Type B pancreatic cell (in vitro differentiated cells): ENCODE measurements at regions not wholly inside any gene's neighbourhood (a gene's known extent, or its start where the extent isn't known, plus 50 kb on each side); places are given as distances from the start of the nearest gene placed in this dataset.

Experiments
- DNase-seq: peaks from one replicate; pipeline ENCODE4 v3.0.0; 2021; ENCODE audit warnings: mixed read lengths; ENCODE audit not compliant: unreplicated experiment; ENCODE audit errors: extremely low spot score
- H3K27ac Mint-ChIP-seq: 2 replicates; pipeline ENCODE4 v1.8.0; 2021; ENCODE audit warnings: mild to moderate bottlenecking, mixed read lengths
- H3K27me3 Mint-ChIP-seq: 2 replicates; pipeline ENCODE4 v1.8.0; 2021; ENCODE audit warnings: mixed read lengths
- H3K36me3 Mint-ChIP-seq: 2 replicates; pipeline ENCODE4 v1.8.0; 2021; ENCODE audit warnings: mixed read lengths
- H3K4me1 Mint-ChIP-seq: one replicate; pipeline ENCODE4 v1.8.0; 2021; ENCODE audit warnings: mixed read lengths; ENCODE audit not compliant: unreplicated experiment
- H3K4me3 Mint-ChIP-seq: 2 replicates; pipeline ENCODE4 v1.8.0; 2021; ENCODE audit warnings: mild to moderate bottlenecking, mixed read lengths
- H3K9me3 Mint-ChIP-seq: 2 replicates; pipeline ENCODE4 v1.8.0; 2021; ENCODE audit warnings: mixed read lengths
- TF ChIP-seq, protein P1 (sequence below): fragments of 200-600 bp; sonication (generic); conservative IDR thresholded peaks from 2 replicates; pipeline ENCODE4 v1.5.0; 2021; ENCODE audit warnings: antibody characterized with exemption, mild to moderate bottlenecking

DNA sequence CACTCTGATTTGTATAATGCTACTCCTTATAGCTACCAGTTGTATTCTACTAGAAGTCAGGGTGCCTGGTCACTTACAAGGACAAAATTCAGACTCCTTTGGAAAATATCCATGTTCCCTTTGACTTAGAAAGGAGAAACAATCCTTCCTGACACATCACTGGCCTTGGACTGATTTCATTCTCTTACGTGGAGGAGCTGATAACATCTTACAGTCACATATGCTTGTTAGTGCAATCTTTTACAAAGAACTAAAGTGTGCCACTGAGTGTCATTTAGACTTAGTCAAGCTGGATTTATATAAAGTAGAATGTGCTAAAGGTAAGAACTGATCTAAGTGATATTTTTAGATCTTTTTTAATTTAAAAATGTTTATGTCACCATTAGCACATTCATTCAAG, 131.0 kb upstream of the TMTC2 start:
- TF ChIP-seq, protein P1, sequence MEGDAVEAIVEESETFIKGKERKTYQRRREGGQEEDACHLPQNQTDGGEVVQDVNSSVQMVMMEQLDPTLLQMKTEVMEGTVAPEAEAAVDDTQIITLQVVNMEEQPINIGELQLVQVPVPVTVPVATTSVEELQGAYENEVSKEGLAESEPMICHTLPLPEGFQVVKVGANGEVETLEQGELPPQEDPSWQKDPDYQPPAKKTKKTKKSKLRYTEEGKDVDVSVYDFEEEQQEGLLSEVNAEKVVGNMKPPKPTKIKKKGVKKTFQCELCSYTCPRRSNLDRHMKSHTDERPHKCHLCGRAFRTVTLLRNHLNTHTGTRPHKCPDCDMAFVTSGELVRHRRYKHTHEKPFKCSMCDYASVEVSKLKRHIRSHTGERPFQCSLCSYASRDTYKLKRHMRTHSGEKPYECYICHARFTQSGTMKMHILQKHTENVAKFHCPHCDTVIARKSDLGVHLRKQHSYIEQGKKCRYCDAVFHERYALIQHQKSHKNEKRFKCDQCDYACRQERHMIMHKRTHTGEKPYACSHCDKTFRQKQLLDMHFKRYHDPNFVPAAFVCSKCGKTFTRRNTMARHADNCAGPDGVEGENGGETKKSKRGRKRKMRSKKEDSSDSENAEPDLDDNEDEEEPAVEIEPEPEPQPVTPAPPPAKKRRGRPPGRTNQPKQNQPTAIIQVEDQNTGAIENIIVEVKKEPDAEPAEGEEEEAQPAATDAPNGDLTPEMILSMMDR: no peak
- Mint-ChIP-seq H3K27me3 (no peaks in the 10 kb centered on the region), H3K9me3 (no peaks in the 10 kb centered on the region), H3K4me1 (no peaks in the 10 kb centered on the region), H3K36me3 (no peaks in the 10 kb centered on the region), H3K27ac (no peak overlapping the region), H3K4me3 (no peak overlapping the region)
- DNase-seq: no peak

DNA sequence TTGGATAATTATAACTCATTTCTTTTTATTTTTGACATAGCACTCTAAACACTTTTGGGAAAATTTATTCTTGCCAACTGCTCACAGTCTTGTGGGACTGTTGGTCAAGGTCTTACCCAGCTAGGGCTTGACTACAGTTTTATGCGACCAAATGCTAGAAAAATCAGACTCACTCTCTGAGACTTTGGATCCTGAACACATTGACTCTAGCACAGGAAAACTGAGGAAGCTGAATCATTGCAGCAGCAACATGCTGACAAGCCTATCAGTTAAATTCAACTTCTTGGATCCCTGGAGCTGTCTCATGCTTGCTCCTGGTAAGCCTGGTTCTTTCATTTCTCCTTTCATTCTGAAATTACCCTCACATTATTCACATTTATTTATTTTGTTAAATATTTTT, 120.7 kb upstream of the TMTC2 start:
- H3K4me1 Mint-ChIP-seq: peaks cover 5% of the 10 kb centered on the region

DNA sequence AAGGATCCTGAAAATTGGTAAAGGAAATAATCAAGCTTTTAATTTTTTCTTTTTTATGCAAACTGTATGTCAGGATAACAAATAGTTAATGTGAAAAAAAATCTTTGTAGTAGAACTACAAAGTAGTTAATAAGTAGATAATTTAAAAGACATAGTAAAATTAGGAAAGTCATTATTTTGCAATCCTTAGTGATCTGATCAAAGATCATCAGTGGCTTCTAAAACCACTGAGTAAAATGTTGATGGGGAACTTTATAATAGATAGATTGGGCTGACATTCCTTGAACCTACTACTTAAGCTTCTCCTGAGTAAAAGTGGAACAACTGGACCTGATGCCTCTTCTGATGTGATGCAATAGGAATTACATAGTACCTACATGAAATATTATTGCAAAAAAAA, 119.0 kb upstream of the TMTC2 start:
- H3K36me3 Mint-ChIP-seq: no peaks in the 10 kb centered on the region
- TF ChIP-seq, protein P1: no peak
- no peak overlapping the region for H3K27ac Mint-ChIP-seq
- no peaks in the 10 kb centered on the region for H3K27me3 Mint-ChIP-seq
- H3K9me3 Mint-ChIP-seq: no peaks in the 10 kb centered on the region
- H3K4me3 Mint-ChIP-seq: no peak overlapping the region
- peaks cover 5% of the 10 kb centered on the region for H3K4me1 Mint-ChIP-seq
- DNase-seq: no peak

More for the DNA sequence above, 120.7 kb upstream of the TMTC2 start:
- H3K36me3 Mint-ChIP-seq: no peaks in the 10 kb centered on the region
- H3K4me3 Mint-ChIP-seq: no peak overlapping the region
- TF ChIP-seq, protein P1: no peak
- H3K27me3 Mint-ChIP-seq: no peaks in the 10 kb centered on the region
- no peak for DNase-seq
- no peak overlapping the region for H3K27ac Mint-ChIP-seq
- H3K9me3 Mint-ChIP-seq: no peaks in the 10 kb centered on the region

DNA sequence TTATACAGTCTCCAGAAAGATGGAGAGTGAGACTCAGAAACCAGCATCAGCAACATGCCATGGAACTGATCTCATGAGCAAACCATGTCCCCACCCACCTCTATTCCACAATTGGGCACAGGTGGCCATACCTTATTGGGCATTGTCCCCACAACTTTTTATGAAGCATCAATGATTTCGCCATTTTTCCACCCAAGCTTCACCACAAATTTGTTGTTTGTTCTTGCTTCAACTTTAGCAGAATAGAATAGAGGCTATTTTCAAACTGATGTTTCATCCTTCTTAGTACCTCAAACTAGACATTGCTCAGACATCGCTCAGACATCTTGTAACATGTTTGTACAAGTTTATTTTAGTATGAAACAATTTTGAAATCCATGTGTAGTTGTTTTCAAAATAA, 112.5 kb upstream of the TMTC2 start:
- H3K4me3 Mint-ChIP-seq: no peak overlapping the region
- no peaks in the 10 kb centered on the region for H3K4me1 Mint-ChIP-seq
- no peak for DNase-seq
- H3K27me3 Mint-ChIP-seq: no peaks in the 10 kb centered on the region
- TF ChIP-seq, protein P1: no peak
- no peaks in the 10 kb centered on the region for H3K9me3 Mint-ChIP-seq
- no peaks in the 10 kb centered on the region for H3K36me3 Mint-ChIP-seq
- H3K27ac Mint-ChIP-seq: no peak overlapping the region

DNA sequence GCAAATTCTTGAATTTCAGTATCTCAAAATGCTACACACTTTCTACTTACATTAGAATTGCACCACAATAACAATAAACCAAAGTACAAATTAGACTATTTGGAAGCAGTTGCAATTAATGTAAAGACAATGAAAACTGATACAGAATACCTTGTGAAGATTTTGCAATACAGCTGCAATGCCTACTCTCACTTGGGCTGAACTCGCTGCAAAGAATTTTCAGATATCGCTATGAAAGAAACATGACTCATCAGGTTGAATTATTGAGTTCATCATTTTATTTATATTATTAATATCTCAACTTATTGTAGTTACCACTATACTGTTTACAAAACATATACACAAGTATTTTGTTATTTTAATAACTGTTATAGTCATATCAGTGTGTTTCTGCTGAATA, 108.0 kb upstream of the TMTC2 start:
- TF ChIP-seq, protein P1: no peak
- H3K36me3 Mint-ChIP-seq: no peaks in the 10 kb centered on the region
- DNase-seq: no peak
- no peaks in the 10 kb centered on the region for H3K27me3 Mint-ChIP-seq
- H3K27ac Mint-ChIP-seq: no peak overlapping the region
- no peaks in the 10 kb centered on the region for H3K4me1 Mint-ChIP-seq
- H3K9me3 Mint-ChIP-seq: no peaks in the 10 kb centered on the region
- H3K4me3 Mint-ChIP-seq: no peak overlapping the region

DNA sequence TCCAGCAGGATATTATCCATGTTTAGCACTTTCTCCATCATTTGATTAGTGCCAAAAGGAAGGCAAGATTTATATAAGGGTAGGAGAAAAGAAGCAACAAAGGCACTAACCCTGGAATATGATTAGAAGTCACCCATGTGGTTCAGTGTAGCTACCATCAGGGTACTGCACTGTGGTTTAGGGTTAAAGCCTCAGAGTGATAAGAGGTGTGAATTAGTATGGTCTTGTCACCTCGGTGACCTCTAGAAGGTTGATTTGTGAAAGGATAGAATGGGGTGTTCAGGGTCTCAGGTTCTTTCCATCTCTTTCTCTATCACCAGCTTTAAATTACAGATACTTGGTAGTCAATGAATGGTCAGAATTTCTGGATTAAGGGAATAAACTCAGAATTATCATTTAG, 103.0 kb upstream of the TMTC2 start:
- no peaks in the 10 kb centered on the region for H3K36me3 Mint-ChIP-seq
- no peak overlapping the region for H3K27ac Mint-ChIP-seq
- no peaks in the 10 kb centered on the region for H3K27me3 Mint-ChIP-seq
- TF ChIP-seq, protein P1: no peak
- DNase-seq: no peak
- no peak overlapping the region for H3K4me3 Mint-ChIP-seq
- H3K9me3 Mint-ChIP-seq: peaks cover 8% of the 10 kb centered on the region
- H3K4me1 Mint-ChIP-seq: no peaks in the 10 kb centered on the region
